SJCRH30 (cell line): ENCODE measurements at regions not wholly inside any gene's neighbourhood (a gene's known extent, or its start where the extent isn't known, plus 50 kb on each side); places are given as distances from the start of the nearest gene placed in this dataset.
A peak's percentile ranks its signal among the peaks of the same experiment; 100 is the strongest.

Experiments
- DNase-seq, 2 experiments: peaks; one replicate each; pipeline ENCODE4 v3.0.0-alpha.2; 2015 to 2020
- H3K27ac ChIP-seq: fragments of 250-450 bp; sonication (Bioruptor Pico); 2 replicates; pipeline ENCODE4 v1.5.1; 2020; ENCODE audit warnings: mild to moderate bottlenecking, moderate library complexity
- H3K27me3 ChIP-seq: fragments of 250-450 bp; sonication (Bioruptor Pico); 2 replicates; pipeline ENCODE4 v1.5.1; 2020; ENCODE audit warnings: mild to moderate bottlenecking, moderate library complexity
- H3K36me3 ChIP-seq: fragments of 250-450 bp; sonication (Bioruptor Pico); 2 replicates; pipeline ENCODE4 v1.5.1; 2020; ENCODE audit warnings: mild to moderate bottlenecking, moderate library complexity
- H3K4me1 ChIP-seq: fragments of 250-450 bp; sonication (Bioruptor Pico); 2 replicates; pipeline ENCODE4 v1.5.1; 2020; ENCODE audit warnings: mild to moderate bottlenecking, moderate library complexity
- H3K4me3 ChIP-seq: fragments of 250-450 bp; sonication (Bioruptor Pico); 2 replicates; pipeline ENCODE4 v1.5.1; 2020; ENCODE audit warnings: mild to moderate bottlenecking, moderate library complexity
- H3K9me3 ChIP-seq: fragments of 250-450 bp; sonication (Bioruptor Pico); replicated peaks from 2 replicates; pipeline ENCODE4 v1.5.1; 2020; ENCODE audit warnings: mild to moderate bottlenecking, moderate library complexity

GRCh38 chr3:104367000-104367399, 999.7 kb upstream of the ALCAM start:
- no peaks in the 10 kb centered on the region for H3K36me3 ChIP-seq
- H3K4me1 ChIP-seq = no peaks in the 10 kb centered on the region
- no peak for DNase-seq
- no peak overlapping the region for H3K27ac ChIP-seq
- H3K4me3 ChIP-seq = no peak overlapping the region
- no peaks in the 10 kb centered on the region for H3K27me3 ChIP-seq
- no peaks in the 10 kb centered on the region for H3K9me3 ChIP-seq

- DNase-seq = no peak
- Histone ChIP-seq H3K9me3 (no peaks in the 10 kb centered on the region), H3K4me3 (no peak overlapping the region), H3K27ac (no peak overlapping the region), H3K36me3 (no peaks in the 10 kb centered on the region), H3K27me3 (no peaks in the 10 kb centered on the region), H3K4me1 (no peaks in the 10 kb centered on the region)
Observed at GRCh38 chr3:104368760-104369159, 997.9 kb upstream of the ALCAM start.

GRCh38 chr3:104385421-104385820, 981.3 kb upstream of the ALCAM start:
- Histone ChIP-seq H3K36me3 (no peaks in the 10 kb centered on the region), H3K4me1 (no peaks in the 10 kb centered on the region), H3K4me3 (no peak overlapping the region), H3K27ac (no peak overlapping the region), H3K9me3 (no peaks in the 10 kb centered on the region), H3K27me3 (no peaks in the 10 kb centered on the region)
- no peak for DNase-seq

- Histone ChIP-seq H3K4me1 (no peaks in the 10 kb centered on the region), H3K27ac (no peak overlapping the region), H3K27me3 (no peaks in the 10 kb centered on the region), H3K9me3 (no peaks in the 10 kb centered on the region), H3K36me3 (no peaks in the 10 kb centered on the region), H3K4me3 (no peak overlapping the region)
- peak in 1 of 2 experiments; percentile 26 for DNase-seq
Observed at GRCh38 chr3:104388619-104389018, 978.1 kb upstream of the ALCAM start.

GRCh38 chr3:104392327-104392726, 974.4 kb upstream of the ALCAM start:
- no peak for DNase-seq
- Histone ChIP-seq H3K36me3 (no peaks in the 10 kb centered on the region), H3K9me3 (no peaks in the 10 kb centered on the region), H3K4me1 (no peaks in the 10 kb centered on the region), H3K27ac (no peak overlapping the region), H3K4me3 (no peak overlapping the region), H3K27me3 (no peaks in the 10 kb centered on the region)

- H3K27me3 ChIP-seq = no peaks in the 10 kb centered on the region
- no peaks in the 10 kb centered on the region for H3K36me3 ChIP-seq
- no peak overlapping the region for H3K4me3 ChIP-seq
- H3K27ac ChIP-seq = no peak overlapping the region
- no peaks in the 10 kb centered on the region for H3K4me1 ChIP-seq
- DNase-seq = no peak
- no peaks in the 10 kb centered on the region for H3K9me3 ChIP-seq
Observed at GRCh38 chr3:104396974-104397669, 969.6 kb upstream of the ALCAM start.

GRCh38 chr3:104397713-104398112, 969.0 kb upstream of the ALCAM start:
- no peak overlapping the region for H3K4me3 ChIP-seq
- H3K36me3 ChIP-seq = no peaks in the 10 kb centered on the region
- H3K9me3 ChIP-seq = no peaks in the 10 kb centered on the region
- H3K27ac ChIP-seq = no peak overlapping the region
- H3K4me1 ChIP-seq = no peaks in the 10 kb centered on the region
- no peak for DNase-seq
- no peaks in the 10 kb centered on the region for H3K27me3 ChIP-seq

GRCh38 chr3:104402902-104403301, 963.8 kb upstream of the ALCAM start:
- no peak overlapping the region for H3K4me3 ChIP-seq

GRCh38 chr3:104411757-104412156, 955.0 kb upstream of the ALCAM start:
- Histone ChIP-seq H3K27me3 (no peaks in the 10 kb centered on the region), H3K27ac (no peak overlapping the region), H3K36me3 (no peaks in the 10 kb centered on the region), H3K4me3 (no peak overlapping the region), H3K4me1 (no peaks in the 10 kb centered on the region), H3K9me3 (no peaks in the 10 kb centered on the region)
- DNase-seq = no peak

More at GRCh38 chr3:104402902-104403301, 963.8 kb upstream of the ALCAM start:
- no peak for DNase-seq
- H3K27ac ChIP-seq = no peak overlapping the region
- no peaks in the 10 kb centered on the region for H3K36me3 ChIP-seq
- H3K9me3 ChIP-seq = no peaks in the 10 kb centered on the region
- no peaks in the 10 kb centered on the region for H3K4me1 ChIP-seq
- no peaks in the 10 kb centered on the region for H3K27me3 ChIP-seq

- H3K36me3 ChIP-seq = no peaks in the 10 kb centered on the region
- no peaks in the 10 kb centered on the region for H3K9me3 ChIP-seq
Observed at GRCh38 chr3:104412608-104413580, 953.8 kb upstream of the ALCAM start.

GRCh38 chr3:104428337-104428925, 938.3 kb upstream of the ALCAM start:
- H3K4me3 ChIP-seq = no peak overlapping the region
- no peaks in the 10 kb centered on the region for H3K27me3 ChIP-seq
- H3K36me3 ChIP-seq = no peaks in the 10 kb centered on the region
- H3K4me1 ChIP-seq = peaks cover 8% of the 10 kb centered on the region; the same call in 1 of the 2 replicates
- peaks cover 2% of the 10 kb centered on the region; the same call in 1 of the 2 replicates for H3K9me3 ChIP-seq
- DNase-seq = no peak
- no peak overlapping the region for H3K27ac ChIP-seq

More at GRCh38 chr3:104412608-104413580, 953.8 kb upstream of the ALCAM start:
- Histone ChIP-seq H3K4me3 (no peak overlapping the region), H3K27me3 (no peaks in the 10 kb centered on the region), H3K27ac (no peak overlapping the region), H3K4me1 (no peaks in the 10 kb centered on the region)
- DNase-seq = no peak

- Histone ChIP-seq H3K4me3 (no peak overlapping the region), H3K27me3 (no peaks in the 10 kb centered on the region), H3K4me1 (peaks cover 8% of the 10 kb centered on the region; the same call in 1 of the 2 replicates), H3K27ac (no peak overlapping the region), H3K9me3 (peaks cover 2% of the 10 kb centered on the region; the same call in 1 of the 2 replicates), H3K36me3 (no peaks in the 10 kb centered on the region)
- DNase-seq = no peak
Observed at GRCh38 chr3:104429727-104430126, 937.0 kb upstream of the ALCAM start.

- H3K27me3 ChIP-seq = no peaks in the 10 kb centered on the region
- peak in 1 of 2 experiments; percentile 2 for DNase-seq
- 0 out of 2 replicates have a peak overlapping the region, but pooled peaks have one; percentile 1 for H3K4me3 ChIP-seq
- peak overlapping the region; percentile 64 for H3K27ac ChIP-seq
- H3K9me3 ChIP-seq = no peaks in the 10 kb centered on the region; the same call in 1 of the 2 replicates
- H3K36me3 ChIP-seq = no peaks in the 10 kb centered on the region
- peaks cover 32% of the 10 kb centered on the region for H3K4me1 ChIP-seq
Observed at GRCh38 chr3:104436506-104436905, 930.2 kb upstream of the ALCAM start.

GRCh38 chr3:104437131-104437750, 929.5 kb upstream of the ALCAM start:
- Histone ChIP-seq H3K9me3 (no peaks in the 10 kb centered on the region), H3K36me3 (no peaks in the 10 kb centered on the region), H3K27me3 (no peaks in the 10 kb centered on the region), H3K4me1 (peaks cover 32% of the 10 kb centered on the region), H3K27ac (peak overlapping the region; percentile 64), H3K4me3 (0 out of 2 replicates have a peak overlapping the region, but pooled peaks have one; percentile 1)
- DNase-seq = peak; percentile 50 to 78
